Right lobe of liver (tissue), 4 donors: ENCODE measurements at regions not wholly inside any gene's neighbourhood (a gene's known extent, or its start where the extent isn't known, plus 50 kb on each side); places are given as distances from the start of the nearest gene placed in this dataset.

Experiments
- CTCF ChIP-seq, 4 donors: fragments of 200-600 bp in 3 of 4; fragments of 450-650 bp in 1 of 4; IDR thresholded peaks; one replicate each; pipeline versions ENCODE4 v1.5.1 to v1.8.0; 2016 to 2022; ENCODE audit warnings: antibody characterized with exemption in 4 of 4, mild to moderate bottlenecking in 2 of 4
- POLR2A ChIP-seq: fragments of 450-650 bp; IDR thresholded peaks from one replicate; pipeline ENCODE4 v1.6.1; 2017; ENCODE audit warnings: antibody characterized with exemption, mild to moderate bottlenecking
- donor health status: DM: no; HTN: no; CAD: no.
- donor health status: DM: no; HTN: no; CAD: no.
- donor health status: DM: no; HTN: yes; CAD: no.

- TF ChIP-seq CTCF (IDR thresholded peaks at IDR 0.05) (no peak), POLR2A (no peak)
Observed at GRCh38 chr3:187912007-187912406, 166.7 kb upstream of the BCL6 start.
